HEK293 (cell line): ENCODE measurements at regions not wholly inside any gene's neighbourhood (a gene's known extent, or its start where the extent isn't known, plus 50 kb on each side); places are given as distances from the start of the nearest gene placed in this dataset.

Experiments
- CTCF ChIP-seq: fragments of 450-650 bp; formaldehyde crosslinking; IDR thresholded peaks from 2 replicates; pipeline ENCODE4 v1.5.1; 2016; ENCODE audit warnings: missing biosample characterization, missing genetic modification characterization
- IKZF3 ChIP-seq: fragments of 450-650 bp; IDR thresholded peaks from 2 replicates; pipeline ENCODE4 v1.5.0; 2018; ENCODE audit warnings: missing biosample characterization, mild to moderate bottlenecking, missing genetic modification characterization, moderate library complexity
- KLF8 ChIP-seq: fragments of 450-650 bp; formaldehyde crosslinking; IDR thresholded peaks from 2 replicates; pipeline ENCODE4 v1.5.1; 2016; ENCODE audit warnings: missing biosample characterization, missing genetic modification characterization
- PATZ1 ChIP-seq: fragments of 450-650 bp; formaldehyde crosslinking; IDR thresholded peaks from 2 replicates; pipeline ENCODE4 v1.5.1; 2016; ENCODE audit warnings: missing biosample characterization, missing genetic modification characterization
- REST ChIP-seq: fragments of 450-650 bp; formaldehyde crosslinking; IDR thresholded peaks from 2 replicates; pipeline ENCODE4 v1.5.1; 2016; ENCODE audit warnings: missing biosample characterization, missing genetic modification characterization
- ZBTB8A ChIP-seq: fragments of 450-650 bp; formaldehyde crosslinking; IDR thresholded peaks from 2 replicates; pipeline ENCODE4 v1.5.1; 2016; ENCODE audit warnings: missing biosample characterization, missing genetic modification characterization
- ZNF114 ChIP-seq: fragments of 450-650 bp; formaldehyde crosslinking; IDR thresholded peaks from 2 replicates; pipeline ENCODE4 v1.5.0; 2017; ENCODE audit warnings: missing biosample characterization, missing genetic modification characterization
- ZNF133 ChIP-seq: fragments of 450-650 bp; formaldehyde crosslinking; IDR thresholded peaks from 2 replicates; pipeline ENCODE4 v1.5.1; 2016; ENCODE audit warnings: missing biosample characterization, missing genetic modification characterization
- ZNF23 ChIP-seq: fragments of 450-650 bp; formaldehyde crosslinking; IDR thresholded peaks from 2 replicates; pipeline ENCODE4 v1.5.1; 2016; ENCODE audit warnings: missing biosample characterization, missing genetic modification characterization, borderline replicate concordance
- ZNF521 ChIP-seq: fragments of 450-650 bp; formaldehyde crosslinking; IDR thresholded peaks from 2 replicates; pipeline ENCODE4 v1.5.1; 2017; ENCODE audit warnings: missing biosample characterization, mild to moderate bottlenecking, missing genetic modification characterization
- ZSCAN23 ChIP-seq: fragments of 450-650 bp; formaldehyde crosslinking; IDR thresholded peaks from 2 replicates; pipeline ENCODE4 v1.5.1; 2016; ENCODE audit warnings: missing biosample characterization, missing genetic modification characterization
- TF ChIP-seq, protein P1 (sequence below): IDR thresholded peaks from 2 replicates; pipeline ENCODE4 v1.6.1; 2011; ENCODE audit warnings: mild to moderate bottlenecking, low read depth, low read length, borderline replicate concordance

DNA sequence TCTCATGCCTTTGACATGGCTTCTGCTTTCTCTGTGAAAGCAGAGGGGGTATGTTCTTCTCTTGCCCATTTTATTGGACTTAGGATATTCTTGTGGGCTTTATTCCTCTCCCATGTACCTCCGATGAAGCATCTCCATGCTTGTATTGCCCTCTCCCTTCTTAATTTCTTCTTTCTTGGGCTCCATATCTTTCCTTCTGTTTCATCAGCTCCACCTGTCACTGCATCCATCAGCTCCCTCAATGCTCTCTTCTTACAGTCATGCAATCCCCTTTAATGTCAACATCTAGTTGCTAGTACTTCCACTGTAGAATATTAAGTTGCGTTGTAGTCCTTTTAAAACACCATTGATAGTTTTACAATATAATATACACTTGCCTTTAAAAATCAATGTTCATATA, 257.6 kb downstream of the GPAT3 start:
- TF ChIP-seq REST (tag by site-specific recombination) (no peak), KLF8 (tag by site-specific recombination) (no peak), IKZF3 (tag by site-specific recombination) (no peak), ZNF133 (no peak), ZSCAN23 (tag by site-specific recombination) (no peak), ZNF114 (tag by site-specific recombination) (no peak), CTCF (tag by site-specific recombination) (no peak), ZBTB8A (no peak), PATZ1 (tag by site-specific recombination) (no peak), ZNF23 (no peak), ZNF521 (tag by site-specific recombination) (no peak)
- TF ChIP-seq, protein P1, sequence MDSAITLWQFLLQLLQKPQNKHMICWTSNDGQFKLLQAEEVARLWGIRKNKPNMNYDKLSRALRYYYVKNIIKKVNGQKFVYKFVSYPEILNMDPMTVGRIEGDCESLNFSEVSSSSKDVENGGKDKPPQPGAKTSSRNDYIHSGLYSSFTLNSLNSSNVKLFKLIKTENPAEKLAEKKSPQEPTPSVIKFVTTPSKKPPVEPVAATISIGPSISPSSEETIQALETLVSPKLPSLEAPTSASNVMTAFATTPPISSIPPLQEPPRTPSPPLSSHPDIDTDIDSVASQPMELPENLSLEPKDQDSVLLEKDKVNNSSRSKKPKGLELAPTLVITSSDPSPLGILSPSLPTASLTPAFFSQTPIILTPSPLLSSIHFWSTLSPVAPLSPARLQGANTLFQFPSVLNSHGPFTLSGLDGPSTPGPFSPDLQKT, result no peak
